ENCODE measurements at regions not wholly inside any gene's neighbourhood (a gene's known extent, or its start where the extent isn't known, plus 50 kb on each side); places are given as distances from the start of the nearest gene placed in this dataset.

DNA sequence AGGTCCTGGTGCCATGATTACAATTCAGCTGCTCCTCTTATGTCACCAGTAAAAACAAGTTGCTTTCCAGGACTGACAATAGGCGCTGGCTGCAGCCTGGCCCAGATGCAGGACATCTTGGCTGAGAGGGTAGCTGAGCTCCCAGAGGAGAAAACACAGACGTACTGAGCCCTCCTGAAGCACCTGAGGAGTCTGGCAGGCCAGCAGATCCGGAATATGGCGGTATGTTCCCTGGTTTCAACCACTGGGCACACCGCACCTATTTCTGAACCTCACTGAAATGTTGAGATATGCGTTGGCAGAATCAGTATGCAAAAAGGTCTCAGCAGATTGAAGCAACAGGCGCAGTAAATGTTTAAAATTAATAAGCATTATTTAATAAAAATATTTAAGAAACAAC, 73.1 kb upstream of the BZW1 start:
- H3K36me3 ChIP-seq (ENCODE audit: control insufficient read depth in 2 of 4, insufficient read depth in 4 of 4, low read length in 3 of 4): no peaks in the 10 kb centered on the region
- H3K23ac ChIP-seq (ENCODE audit: insufficient read length): no peak overlapping the region
- DNase-seq (ENCODE audit: low read depth in 1 of 2, low spot score in 2 of 2) (no peak), FAIRE-seq (no peak)
- H2BK15ac ChIP-seq (ENCODE audit: low read length): no peak overlapping the region
- whole genome bisulfite sequencing, 2 experiments (ENCODE audit: extremely low coverage in 1 of 2, insufficient coverage in 1 of 2, insufficient read length in 1 of 2, insufficient replicate concordance in 2 of 2, low coverage in 1 of 2, low lambda C conversion rate in 2 of 2, missing lambda C conversion rate in 1 of 2): 92% methylated on average over 7 of the region's 7 CpGs; no CpG with 5 or more reads in 1 of the 2 experiments
- H3K14ac ChIP-seq (ENCODE audit: insufficient read length): no peak overlapping the region
- H3K18ac ChIP-seq (ENCODE audit: extremely low read depth, low read length): no peak overlapping the region
- H2BK5ac ChIP-seq (ENCODE audit: low read depth, low read length): no peak overlapping the region
- H3K9ac ChIP-seq (replicated peaks in 1 of 4; ENCODE audit: extremely low read depth in 1 of 4, low read depth in 3 of 4, low read length in 3 of 4): no peak overlapping the region
- H3K4ac ChIP-seq (replicated peaks; ENCODE audit: insufficient read length, low read depth, low read length): no peak overlapping the region
- no peak overlapping the region for H3K27ac ChIP-seq (ENCODE audit: low read depth, low read length)
- H3K4me2 ChIP-seq (ENCODE audit: insufficient read depth in 1 of 2, low read depth in 2 of 2, low read length in 2 of 2): no peak overlapping the region
- H3K56ac ChIP-seq (replicated peaks; ENCODE audit: insufficient read length, low read depth, low read length): no peak overlapping the region
- no peak overlapping the region for H4K5ac ChIP-seq (ENCODE audit: insufficient read length, low read depth, low read length)
- no peaks in the 10 kb centered on the region for H3K9me3 ChIP-seq (ENCODE audit: insufficient read depth in 2 of 2, low read depth in 1 of 2, low read length in 1 of 2)
- no peak overlapping the region for H2BK12ac ChIP-seq (ENCODE audit: low read depth, low read length)
- CTCF ChIA-PET (ENCODE audit: partially characterized antibody): interaction anchor here (0.7 to 10.2 kb wide), 7 partner anchors 27 to 256 kb away, joined by 3 to 130 read pairs (median 4); no protein-coding TSS in a partner anchor
- H2AFZ ChIP-seq (ENCODE audit: low read length): peak overlapping the region; percentile 6; the same call in 1 of the 2 replicates
- H3K23me2 ChIP-seq (ENCODE audit: low read depth, low read length): no peaks in the 10 kb centered on the region
- TF ChIP-seq CHD2 (IDR thresholded peaks at IDR 0.05; ENCODE audit: low read length): no peak
- TF ChIP-seq TEAD4 (IDR thresholded peaks at IDR 0.05; ENCODE audit: low read depth, low read length): no peak
- no peak for TF ChIP-seq EZH2 (IDR thresholded peaks at IDR 0.05; ENCODE audit: low read depth, low read length, severe bottlenecking)
- no peak for TF ChIP-seq FOSL1 (IDR thresholded peaks at IDR 0.05; ENCODE audit: insufficient read depth, low read depth, low read length)
- H3K79me1 ChIP-seq (ENCODE audit: low read depth, low read length): no peaks in the 10 kb centered on the region
- H4K8ac ChIP-seq (ENCODE audit: extremely low read depth, insufficient read depth, low read length): no peak overlapping the region; the same call in 1 of the 2 replicates
- H2BK120ac ChIP-seq (replicated peaks; ENCODE audit: low read depth, low read length): no peak overlapping the region
- no peaks in the 10 kb centered on the region for H4K20me1 ChIP-seq (replicated peaks in 1 of 2; ENCODE audit: control insufficient read depth in 1 of 2, insufficient read depth in 2 of 2, low read length in 2 of 2)
- no peak overlapping the region for H4K91ac ChIP-seq (replicated peaks; ENCODE audit: insufficient read length, low read length)
- H3K4me3 ChIP-seq (ENCODE audit: extremely low read depth in 1 of 4, insufficient read depth in 2 of 4, low read depth in 3 of 4, low read length in 4 of 4): no peak overlapping the region
- no peaks in the 10 kb centered on the region for H3K79me2 ChIP-seq (ENCODE audit: control insufficient read depth in 1 of 2, insufficient read depth in 2 of 2, low read length in 2 of 2)
- H2BK20ac ChIP-seq (ENCODE audit: low read length): peak overlapping the region; percentile 83; the same call in 1 of the 2 replicates
- no peaks in the 10 kb centered on the region for H3K27me3 ChIP-seq (replicated peaks in 1 of 4; ENCODE audit: control insufficient read depth in 3 of 4, extremely low read depth in 1 of 4, insufficient read depth in 3 of 4, low read length in 3 of 4)
- POLR2A ChIA-PET (ENCODE audit: partially characterized antibody): no interaction called here
- peaks cover 9 to 20% (median 19%) of the 10 kb centered on the region in 4 experiments; a peak in 5 of 7 replicates for H3K4me1 ChIP-seq (replicated peaks in 1 of 4; ENCODE audit: control insufficient read depth in 3 of 4, insufficient read depth in 4 of 4, low read length in 3 of 4)
- H2AK5ac ChIP-seq (ENCODE audit: low read depth, low read length): no peak overlapping the region
